ENCODE measurements at regions not wholly inside any gene's neighbourhood (a gene's known extent, or its start where the extent isn't known, plus 50 kb on each side); places are given as distances from the start of the nearest gene placed in this dataset.
"Not testable (repeated sequence)": the region's sequence is repeated elsewhere in the genome, so short reads cannot be mapped to it uniquely, and the experiment has no call there.

DNA sequence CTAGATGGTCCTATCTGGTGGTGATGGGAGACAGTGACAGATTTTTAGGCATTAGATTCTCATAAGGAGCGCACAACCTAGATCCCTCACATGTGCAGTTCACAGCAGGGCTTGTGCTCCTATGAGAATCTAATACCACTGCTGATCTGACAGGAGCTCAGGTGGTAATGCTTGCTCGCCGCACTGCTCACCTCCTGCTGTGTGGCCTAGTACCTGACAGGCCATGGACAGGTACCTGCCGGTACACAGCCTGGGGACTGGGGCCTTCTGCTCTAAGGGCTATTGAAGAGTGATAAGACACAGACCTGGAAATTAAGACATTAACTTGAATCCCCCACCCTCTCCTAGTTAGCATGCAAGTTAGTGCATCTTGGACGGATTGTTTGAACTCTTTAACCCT is 64.4 kb downstream of the KLRB1 start:
- DNase-seq; H3K9me3 ChIP-seq; H2AFZ ChIP-seq (ENCODE audit: low read depth); H3K79me2 ChIP-seq (ENCODE audit: insufficient read depth); H3K36me3 ChIP-seq (replicated peaks in 1 of 2; ENCODE audit: control insufficient read depth in 1 of 2, insufficient read depth in 2 of 2, low read length in 1 of 2); H3K4me3 ChIP-seq (ENCODE audit: low read depth in 2 of 2, low read length in 1 of 2); CTCF ChIA-PET; H3K9ac ChIP-seq; H3K9me2 ChIP-seq; H3F3A ChIP-seq (replicated peaks; ENCODE audit: insufficient read depth); H4K20me1 ChIP-seq (ENCODE audit: insufficient read depth); H3K27ac ChIP-seq (ENCODE audit: low read depth in 2 of 2, low read length in 1 of 2); H3K27me3 ChIP-seq (ENCODE audit: insufficient read depth); H3K4me2 ChIP-seq; H3K4me1 ChIP-seq (ENCODE audit: control insufficient read depth in 1 of 2, insufficient read depth in 2 of 2, low read depth in 1 of 2, low read length in 1 of 2); POLR2A ChIA-PET: not testable (repeated sequence)
- WGBS (ENCODE audit: low lambda C conversion rate) = 64% methylated on average over 2 of the region's 5 CpGs

GRCh38 chr12:9542827-9543226 is 64.9 kb downstream of the KLRB1 start:
- 100% methylated on average over 1 of the region's 3 CpGs for WGBS (ENCODE audit: low lambda C conversion rate)

GRCh38 chr12:9515925-9516324 is 91.8 kb downstream of the KLRB1 start:
- POLR2A ChIA-PET; H2AFZ ChIP-seq (ENCODE audit: low read depth); H3K27ac ChIP-seq (ENCODE audit: low read depth in 2 of 2, low read length in 1 of 2); H3F3A ChIP-seq (replicated peaks; ENCODE audit: insufficient read depth); H3K9me2 ChIP-seq; CTCF ChIA-PET; H3K9ac ChIP-seq; DNase-seq; H4K20me1 ChIP-seq (ENCODE audit: insufficient read depth); H3K4me1 ChIP-seq (ENCODE audit: control insufficient read depth in 1 of 2, insufficient read depth in 2 of 2, low read depth in 1 of 2, low read length in 1 of 2); H3K36me3 ChIP-seq (replicated peaks in 1 of 2; ENCODE audit: control insufficient read depth in 1 of 2, insufficient read depth in 2 of 2, low read length in 1 of 2); H3K79me2 ChIP-seq (ENCODE audit: insufficient read depth); H3K4me2 ChIP-seq; H3K9me3 ChIP-seq; H3K4me3 ChIP-seq (ENCODE audit: low read depth in 2 of 2, low read length in 1 of 2); H3K27me3 ChIP-seq (ENCODE audit: insufficient read depth): not testable (repeated sequence)
- 77% methylated on average over 1 of the region's 1 CpG for WGBS (ENCODE audit: low lambda C conversion rate)

More at GRCh38 chr12:9542827-9543226, 64.9 kb downstream of the KLRB1 start:
- H3K27me3 ChIP-seq (ENCODE audit: insufficient read depth); H3K9me3 ChIP-seq; CTCF ChIA-PET; H3K9me2 ChIP-seq; H3K9ac ChIP-seq; H3K4me3 ChIP-seq (ENCODE audit: low read depth in 2 of 2, low read length in 1 of 2); H2AFZ ChIP-seq (ENCODE audit: low read depth); H3K27ac ChIP-seq (ENCODE audit: low read depth in 2 of 2, low read length in 1 of 2); H3F3A ChIP-seq (replicated peaks; ENCODE audit: insufficient read depth); POLR2A ChIA-PET; H3K79me2 ChIP-seq (ENCODE audit: insufficient read depth); H3K4me2 ChIP-seq; H4K20me1 ChIP-seq (ENCODE audit: insufficient read depth); DNase-seq; H3K4me1 ChIP-seq (ENCODE audit: control insufficient read depth in 1 of 2, insufficient read depth in 2 of 2, low read depth in 1 of 2, low read length in 1 of 2); H3K36me3 ChIP-seq (replicated peaks in 1 of 2; ENCODE audit: control insufficient read depth in 1 of 2, insufficient read depth in 2 of 2, low read length in 1 of 2): not testable (repeated sequence)

DNA sequence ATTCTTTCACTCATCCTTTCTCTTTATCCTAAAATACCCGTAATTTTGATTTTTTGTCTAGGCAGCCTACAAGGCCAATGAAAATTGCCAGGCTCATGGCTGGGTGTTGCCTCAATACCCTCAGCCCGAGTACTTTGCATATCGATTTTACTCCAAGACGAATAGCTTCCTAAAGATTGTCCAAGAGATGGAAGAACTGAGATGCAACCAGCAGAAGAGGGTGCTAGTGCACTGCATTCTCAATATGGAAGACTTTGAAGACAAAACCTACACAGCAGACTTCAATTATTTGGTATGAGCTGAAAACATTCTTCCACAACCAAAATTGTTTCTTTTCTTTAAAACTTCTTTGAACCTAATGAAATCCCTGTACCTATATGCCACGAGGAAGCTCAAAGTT is 95.0 kb downstream of the KLRB1 start:
- H3K9me2 ChIP-seq; H2AFZ ChIP-seq (ENCODE audit: low read depth); H3K4me1 ChIP-seq (ENCODE audit: control insufficient read depth in 1 of 2, insufficient read depth in 2 of 2, low read depth in 1 of 2, low read length in 1 of 2); CTCF ChIA-PET; H3K27me3 ChIP-seq (ENCODE audit: insufficient read depth); H3K9ac ChIP-seq; H3K4me3 ChIP-seq (ENCODE audit: low read depth in 2 of 2, low read length in 1 of 2); H3K4me2 ChIP-seq; H4K20me1 ChIP-seq (ENCODE audit: insufficient read depth); H3K79me2 ChIP-seq (ENCODE audit: insufficient read depth); POLR2A ChIA-PET; H3F3A ChIP-seq (replicated peaks; ENCODE audit: insufficient read depth); H3K9me3 ChIP-seq; H3K27ac ChIP-seq (ENCODE audit: low read depth in 2 of 2, low read length in 1 of 2); H3K36me3 ChIP-seq (replicated peaks in 1 of 2; ENCODE audit: control insufficient read depth in 1 of 2, insufficient read depth in 2 of 2, low read length in 1 of 2); DNase-seq: not testable (repeated sequence)
- 46% methylated on average over 5 of the region's 5 CpGs for WGBS (ENCODE audit: low lambda C conversion rate)

GRCh38 chr12:9510392-9511011 is 97.2 kb downstream of the KLRB1 start:
- H4K20me1 ChIP-seq (ENCODE audit: insufficient read depth); POLR2A ChIA-PET; H3K36me3 ChIP-seq (replicated peaks in 1 of 2; ENCODE audit: control insufficient read depth in 1 of 2, insufficient read depth in 2 of 2, low read length in 1 of 2); H3K27me3 ChIP-seq (ENCODE audit: insufficient read depth); H3K4me1 ChIP-seq (ENCODE audit: control insufficient read depth in 1 of 2, insufficient read depth in 2 of 2, low read depth in 1 of 2, low read length in 1 of 2); H3K4me2 ChIP-seq; H3K9me2 ChIP-seq; H3F3A ChIP-seq (replicated peaks; ENCODE audit: insufficient read depth); H2AFZ ChIP-seq (ENCODE audit: low read depth); H3K4me3 ChIP-seq (ENCODE audit: low read depth in 2 of 2, low read length in 1 of 2); H3K79me2 ChIP-seq (ENCODE audit: insufficient read depth); H3K9ac ChIP-seq; H3K27ac ChIP-seq (ENCODE audit: low read depth in 2 of 2, low read length in 1 of 2); DNase-seq; H3K9me3 ChIP-seq; CTCF ChIA-PET: not testable (repeated sequence)
- WGBS (ENCODE audit: low lambda C conversion rate) = 50% methylated on average over 1 of the region's 1 CpG
